ENCODE measurements at regions not wholly inside any gene's neighbourhood (a gene's known extent, or its start where the extent isn't known, plus 50 kb on each side); places are given as distances from the start of the nearest gene placed in this dataset.

DNA sequence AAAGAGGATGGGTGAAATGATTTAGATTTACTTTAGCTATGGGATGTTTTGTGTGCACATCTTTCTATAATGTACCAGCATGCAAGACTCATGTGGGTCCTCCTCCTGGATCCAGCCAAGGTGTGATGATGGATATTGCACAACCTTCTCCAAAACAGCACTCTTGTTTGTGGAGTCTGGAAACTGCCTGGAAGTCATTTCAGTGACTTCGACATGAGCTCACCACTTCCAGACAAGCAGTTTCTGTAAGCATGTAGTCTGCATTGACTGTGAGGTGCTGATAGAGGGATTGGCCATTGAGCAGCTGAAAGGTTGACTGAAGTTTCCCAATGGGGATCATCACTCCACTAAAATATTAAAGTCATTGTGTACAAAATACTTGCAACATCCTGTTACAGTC lies 154.0 kb downstream of the TRIB2 start:
- Histone ChIP-seq H3K9me3 (ENCODE audit: low read length) (peaks cover 43% of the 10 kb centered on the region; the same call in 1 of the 2 replicates), H3K27ac (ENCODE audit: extremely low read length, insufficient read depth, low read length) (no peak overlapping the region), H2AFZ (ENCODE audit: low read length) (no peak overlapping the region), H3K4me2 (ENCODE audit: low read depth, low read length) (no peak overlapping the region), H4K20me1 (ENCODE audit: insufficient read depth, low read length) (no peaks in the 10 kb centered on the region), H3K79me2 (ENCODE audit: insufficient read depth, low read length) (no peaks in the 10 kb centered on the region), H3K4me1 (ENCODE audit: insufficient read depth, low read length) (no peaks in the 10 kb centered on the region), H3K36me3 (replicated peaks in 1 of 2; ENCODE audit: control insufficient read depth in 1 of 2, insufficient read depth in 2 of 2, low read length in 2 of 2) (no peaks in the 10 kb centered on the region), H3K9ac (ENCODE audit: insufficient read depth, low read depth, low read length) (no peak overlapping the region), H3K4me3 (replicated peaks in 1 of 3; ENCODE audit: insufficient read depth in 1 of 3, low read depth in 2 of 3, low read length in 3 of 3) (no peak overlapping the region), H3K27me3 (ENCODE audit: control insufficient read depth in 1 of 2, insufficient read depth in 2 of 2, low read length in 2 of 2) (no peaks in the 10 kb centered on the region; a peak in 1 of 5 replicates)
- DNase-seq (ENCODE audit: low spot score) (no peak), FAIRE-seq (no peak), ATAC-seq (no peak)
- intact Hi-C loops (cut with micrococcal nuclease; ENCODE audit: unreplicated experiment), result no loop called here
- in situ Hi-C loops (cut with HindIII; ENCODE audit: extremely low pct_ligation_motif_present, low pct_unique_long_range_greater_than_20kb), result no loop called here
- BruUV-seq (replicated peaks), result no TSS peak
- ChIA-PET POLR2A (no interaction called here), CTCF (ENCODE audit: low intra/inter-chr PET ratio, low total read pairs) (no interaction called here)
- TF ChIP-seq ZNF274 (CRISPR knock-in tag; IDR thresholded peaks at IDR 0.05), result no peak
- peak; percentile 67; the same call in 1 of the 2 replicates for TF ChIP-seq CEBPB (IDR thresholded peaks at IDR 0.05; ENCODE audit: borderline replicate concordance, low read depth, low read length)
- WGBS (ENCODE audit: low lambda C conversion rate), result 0% methylated on average over 1 of the region's 1 CpG

DNA sequence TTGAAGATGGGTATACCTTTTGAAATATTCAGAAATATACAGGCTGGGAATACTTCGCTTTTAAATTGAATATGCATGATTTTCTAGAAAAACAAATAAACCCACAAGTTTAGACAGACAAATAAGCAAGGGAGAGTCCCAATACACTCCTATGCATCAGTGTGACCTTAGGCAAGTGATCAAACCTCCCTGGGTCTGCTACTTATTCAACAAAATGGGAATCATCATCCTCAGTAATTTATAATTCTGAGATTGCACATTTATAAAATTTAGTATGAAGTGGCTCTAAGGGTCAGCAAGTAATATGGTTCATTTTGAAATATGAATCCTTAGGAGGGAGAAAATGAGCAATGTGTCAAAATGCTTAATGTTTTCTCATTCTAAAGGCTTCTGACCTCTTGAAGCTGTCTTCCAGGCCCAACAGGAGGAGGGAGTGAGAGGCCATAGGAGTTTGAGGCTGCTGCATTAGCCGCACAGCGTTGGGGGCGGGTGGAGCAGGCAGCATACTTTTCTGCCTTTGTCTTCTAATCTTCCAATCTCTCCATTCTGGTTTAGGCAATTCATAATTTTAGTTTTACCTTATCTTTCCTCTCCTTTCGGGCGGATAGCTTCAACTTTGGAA lies 155.1 kb downstream of the TRIB2 start:
- ATAC-seq (no peak), FAIRE-seq (no peak), DNase-seq (ENCODE audit: low spot score) (no peak)
- no peaks in the 10 kb centered on the region for H4K20me1 ChIP-seq (ENCODE audit: insufficient read depth, low read length)
- H3K9me3 ChIP-seq (ENCODE audit: low read length), result peaks cover 32% of the 10 kb centered on the region; the same call in 1 of the 2 replicates
- WGBS (ENCODE audit: low lambda C conversion rate), result 31% methylated on average over 6 of the region's 6 CpGs
- H3K4me3 ChIP-seq (replicated peaks in 1 of 3; ENCODE audit: insufficient read depth in 1 of 3, low read depth in 2 of 3, low read length in 3 of 3), result no peak overlapping the region
- POLR2A ChIA-PET, result no interaction called here
- no peak overlapping the region for H2AFZ ChIP-seq (ENCODE audit: low read length)
- H3K36me3 ChIP-seq (replicated peaks in 1 of 2; ENCODE audit: control insufficient read depth in 1 of 2, insufficient read depth in 2 of 2, low read length in 2 of 2), result no peaks in the 10 kb centered on the region
- CTCF ChIA-PET (ENCODE audit: low intra/inter-chr PET ratio, low total read pairs), result no interaction called here
- TF ChIP-seq RBFOX2 (IDR thresholded peaks at IDR 0.05; ENCODE audit: low read depth, low read length) (no peak), ZNF891 (CRISPR knock-in tag; IDR thresholded peaks at IDR 0.05) (no peak), SATB2 (CRISPR knock-in tag; IDR thresholded peaks at IDR 0.05) (no peak), ZBTB7A (CRISPR knock-in tag; IDR thresholded peaks at IDR 0.05) (no peak), HCFC1 (IDR thresholded peaks at IDR 0.05; ENCODE audit: low read depth, low read length) (no peak), ZFP62 (CRISPR knock-in tag; IDR thresholded peaks at IDR 0.05) (no peak)
- intact Hi-C loops (cut with micrococcal nuclease; ENCODE audit: unreplicated experiment), result no loop called here
- BruUV-seq (replicated peaks), result no TSS peak
- H3K9ac ChIP-seq (ENCODE audit: insufficient read depth, low read depth, low read length), result no peak overlapping the region
- H3K4me1 ChIP-seq (ENCODE audit: insufficient read depth, low read length), result no peaks in the 10 kb centered on the region
- H3K79me2 ChIP-seq (ENCODE audit: insufficient read depth, low read length), result no peaks in the 10 kb centered on the region
- in situ Hi-C loops (cut with HindIII; ENCODE audit: extremely low pct_ligation_motif_present, low pct_unique_long_range_greater_than_20kb), result no loop called here
- no peak overlapping the region for H3K4me2 ChIP-seq (ENCODE audit: low read depth, low read length)
- no peak overlapping the region for H3K27ac ChIP-seq (ENCODE audit: extremely low read length, insufficient read depth, low read length)
- H3K27me3 ChIP-seq (ENCODE audit: control insufficient read depth in 1 of 2, insufficient read depth in 2 of 2, low read length in 2 of 2), result no peaks in the 10 kb centered on the region; a peak in 1 of 5 replicates

Data from HepG2 (cell line).